HEK293 (cell line): ENCODE measurements at regions not wholly inside any gene's neighbourhood (a gene's known extent, or its start where the extent isn't known, plus 50 kb on each side); places are given as distances from the start of the nearest gene placed in this dataset.

ENCODE experiments used
- CTCF ChIA-PET: fragments of 350-600 bp; formaldehyde crosslinking; extraction: SDS; loops from one replicate; lab custom pipeline; 2021; ENCODE audit warnings: antibody characterized with exemption; lab: Yijun Ruan, JAX
- POLR2A ChIA-PET: fragments of 300-600 bp; formaldehyde crosslinking; extraction: SDS; loops from one replicate; lab custom pipeline; 2020; ENCODE audit warnings: antibody characterized with exemption, inconsistent platforms; lab: Yijun Ruan, JAX
- H3K27ac ChIP-seq: fragments of 200-500 bp; sonication (Bioruptor generic); 2 replicates; pipeline ENCODE4 v1.5.1; 2014; ENCODE audit warnings: low read depth, low read length, control low read depth, inconsistent platforms; ENCODE audit errors: extremely low read depth
- H3K36me3 ChIP-seq, 2 experiments: fragments of 200-500 bp in 1 of 2; sonication (Bioruptor generic) in 1 of 2; 1 replicate in 1 of 2; 2 replicates in 1 of 2; pipeline ENCODE4 v1.5.1; 2014 to 2017; ENCODE audit warnings: inconsistent platforms in 2 of 2, low read length in 2 of 2; ENCODE audit not compliant: control insufficient read depth in 2 of 2, insufficient read depth in 1 of 2
- H3K4me1 ChIP-seq: fragments of 200-500 bp; sonication (Bioruptor generic); 2 replicates; pipeline ENCODE4 v1.5.1; 2014; ENCODE audit warnings: mild to moderate bottlenecking, low read length, inconsistent platforms; ENCODE audit not compliant: control insufficient read depth, insufficient read depth
- H3K4me3 ChIP-seq: 2 replicates; pipeline ENCODE4 v1.5.1; 2011; ENCODE audit warnings: low read depth, mild to moderate bottlenecking, control low read depth, low read length, moderate library complexity
- H3K9me3 ChIP-seq: fragments of 200-500 bp; sonication (Bioruptor generic); 2 replicates; pipeline ENCODE4 v1.5.1; 2014; ENCODE audit warnings: low read depth, low read length, inconsistent platforms; ENCODE audit not compliant: control insufficient read depth, insufficient read depth
- BCL11B ChIP-seq: fragments of 450-650 bp; formaldehyde crosslinking; IDR thresholded peaks from 2 replicates; pipeline ENCODE4 v1.5.1; 2016; ENCODE audit warnings: low read depth, missing biosample characterization, missing genetic modification characterization
- BCL6B ChIP-seq: fragments of 450-650 bp; formaldehyde crosslinking; IDR thresholded peaks from 2 replicates; pipeline ENCODE4 v1.5.1; 2017; ENCODE audit warnings: missing biosample characterization, missing genetic modification characterization
- CTCF ChIP-seq: fragments of 450-650 bp; formaldehyde crosslinking; IDR thresholded peaks from 2 replicates; pipeline ENCODE4 v1.5.1; 2016; ENCODE audit warnings: missing biosample characterization, missing genetic modification characterization
- GLI2 ChIP-seq: fragments of 450-650 bp; formaldehyde crosslinking; IDR thresholded peaks from 2 replicates; pipeline ENCODE4; 2017; ENCODE audit warnings: missing biosample characterization, missing genetic modification characterization, low read depth, borderline replicate concordance
- HIC1 ChIP-seq: fragments of 450-650 bp; formaldehyde crosslinking; IDR thresholded peaks from 2 replicates; pipeline ENCODE4 v1.5.1; 2016; ENCODE audit warnings: missing biosample characterization, missing genetic modification characterization
- HOXA7 ChIP-seq: sonication (generic); formaldehyde crosslinking; IDR thresholded peaks from 2 replicates; pipeline ENCODE4 v1.8.1; 2022; ENCODE audit warnings: missing genetic modification reagents, borderline replicate concordance
- RBAK ChIP-seq: fragments of 450-650 bp; formaldehyde crosslinking; IDR thresholded peaks from 2 replicates; pipeline ENCODE4 v1.5.1; 2016; ENCODE audit warnings: missing biosample characterization, missing genetic modification characterization
- REPIN1 ChIP-seq: fragments of 450-650 bp; formaldehyde crosslinking; IDR thresholded peaks from 2 replicates; pipeline ENCODE4 v1.5.1; 2017; ENCODE audit warnings: missing biosample characterization, missing genetic modification characterization, low read depth
- YY2 ChIP-seq: fragments of 450-650 bp; formaldehyde crosslinking; IDR thresholded peaks from 2 replicates; pipeline ENCODE4 v1.5.1; 2016; ENCODE audit warnings: missing biosample characterization, missing genetic modification characterization
- ZFP3 ChIP-seq: fragments of 450-650 bp; formaldehyde crosslinking; IDR thresholded peaks from 2 replicates; pipeline ENCODE4 v1.5.1; 2016; ENCODE audit warnings: low read depth, missing biosample characterization, missing genetic modification characterization
- ZIC2 ChIP-seq: fragments of 450-650 bp; formaldehyde crosslinking; IDR thresholded peaks from 2 replicates; pipeline ENCODE4 v1.5.1; 2016; ENCODE audit warnings: missing biosample characterization, missing genetic modification characterization
- ZNF114 ChIP-seq: fragments of 450-650 bp; formaldehyde crosslinking; IDR thresholded peaks from 2 replicates; pipeline ENCODE4 v1.5.0; 2017; ENCODE audit warnings: missing biosample characterization, missing genetic modification characterization
- ZNF16 ChIP-seq: fragments of 450-650 bp; formaldehyde crosslinking; IDR thresholded peaks from 2 replicates; pipeline ENCODE4 v1.5.1; 2016; ENCODE audit warnings: low read depth, missing biosample characterization, missing genetic modification characterization
- ZNF211 ChIP-seq: fragments of 450-650 bp; formaldehyde crosslinking; IDR thresholded peaks from 2 replicates; pipeline ENCODE4 v1.5.1; 2016; ENCODE audit warnings: low read depth, missing biosample characterization, missing genetic modification characterization
- ZNF37A ChIP-seq: fragments of 450-650 bp; IDR thresholded peaks from 2 replicates; pipeline ENCODE4 v1.5.1; 2018; ENCODE audit warnings: missing biosample characterization, missing genetic modification characterization
- ZNF404 ChIP-seq: fragments of 450-650 bp; formaldehyde crosslinking; IDR thresholded peaks from 2 replicates; pipeline ENCODE4 v1.5.1; 2017; ENCODE audit warnings: missing biosample characterization, missing genetic modification characterization
- ZNF600 ChIP-seq: fragments of 450-650 bp; formaldehyde crosslinking; IDR thresholded peaks from 2 replicates; pipeline ENCODE4 v1.5.1; 2016; ENCODE audit warnings: missing biosample characterization, missing genetic modification characterization
- ZNF623 ChIP-seq: fragments of 450-650 bp; formaldehyde crosslinking; IDR thresholded peaks from 2 replicates; pipeline ENCODE4 v1.5.1; 2016; ENCODE audit warnings: missing biosample characterization, missing genetic modification characterization
- ZNF768 ChIP-seq: fragments of 450-650 bp; formaldehyde crosslinking; IDR thresholded peaks from 2 replicates; pipeline ENCODE4 v1.5.1; 2018; ENCODE audit warnings: missing biosample characterization, mild to moderate bottlenecking, missing genetic modification characterization
- ZNF837 ChIP-seq: fragments of 450-650 bp; formaldehyde crosslinking; IDR thresholded peaks from 2 replicates; pipeline ENCODE4 v1.5.1; 2016; ENCODE audit warnings: missing biosample characterization, missing genetic modification characterization
- ZSCAN16 ChIP-seq: fragments of 450-650 bp; formaldehyde crosslinking; IDR thresholded peaks from 2 replicates; pipeline ENCODE4 v1.5.1; 2016; ENCODE audit warnings: missing biosample characterization, missing genetic modification characterization
- TF ChIP-seq, protein P1 (sequence below): fragments of 450-650 bp; formaldehyde crosslinking; IDR thresholded peaks from 2 replicates; pipeline ENCODE4 v1.5.1; 2016; ENCODE audit warnings: missing biosample characterization, missing genetic modification characterization, borderline replicate concordance
- TF ChIP-seq, protein P2 (sequence below): fragments of 450-650 bp; formaldehyde crosslinking; IDR thresholded peaks from 2 replicates; pipeline ENCODE4 v1.5.1; 2016; ENCODE audit warnings: missing biosample characterization, missing genetic modification characterization

DNA sequence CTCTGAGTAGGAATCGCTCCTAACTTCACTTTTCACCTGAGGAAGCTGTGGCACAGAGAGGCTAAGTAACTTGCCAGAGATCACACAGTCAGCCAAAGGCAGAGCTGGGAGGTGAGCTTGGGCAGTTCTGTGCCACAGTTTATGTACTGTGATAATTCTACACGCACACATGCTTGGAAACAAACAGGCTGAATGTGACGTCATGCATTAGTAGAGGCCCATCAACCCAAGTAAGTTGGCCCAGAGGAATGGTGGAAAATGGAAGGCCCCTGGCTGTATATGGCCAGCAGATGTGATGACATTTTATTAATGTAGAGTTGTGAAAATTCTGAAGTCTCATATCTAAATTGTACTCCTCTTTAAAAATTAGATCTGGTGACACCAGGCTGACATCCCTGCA lies 394.0 kb downstream of the MIAT start:
- Histone ChIP-seq H3K9me3 (no peaks in the 10 kb centered on the region), H3K4me1 (no peaks in the 10 kb centered on the region), H3K27ac (no peak overlapping the region), H3K4me3 (no peak overlapping the region), H3K36me3 (no peaks in the 10 kb centered on the region)
- CTCF ChIA-PET = no interaction called here
- POLR2A ChIA-PET = no interaction called here
- TF ChIP-seq ZNF37A (tag by site-specific recombination) (no peak), ZNF837 (no peak), ZNF600 (tag by site-specific recombination) (no peak), ZNF16 (tag by site-specific recombination) (no peak), ZNF768 (tag by site-specific recombination) (0 out of 2 replicates have a peak, but pooled peaks have one; percentile 4)

- no peaks in the 10 kb centered on the region for H3K4me1 ChIP-seq
- CTCF ChIA-PET = no interaction called here
Measured at GRCh38 chr22:27057717-27058116, 400.3 kb downstream of the MIAT start.

GRCh38 chr22:27060190-27060589 lies 402.8 kb downstream of the MIAT start:
- POLR2A ChIA-PET = no interaction called here
- H3K4me3 ChIP-seq = no peak overlapping the region
- no peaks in the 10 kb centered on the region for H3K9me3 ChIP-seq
- CTCF ChIA-PET = interaction anchor here (1.0 kb wide), 1 partner anchor 345 kb away, joined by 3 read pairs; no protein-coding TSS in a partner anchor
- H3K4me1 ChIP-seq = peaks cover 2% of the 10 kb centered on the region; the same call in 1 of the 2 replicates
- no peak overlapping the region for H3K27ac ChIP-seq
- H3K36me3 ChIP-seq = no peaks in the 10 kb centered on the region
- no peak for TF ChIP-seq ZNF623 (tag by site-specific recombination)
- TF ChIP-seq, protein P1, sequence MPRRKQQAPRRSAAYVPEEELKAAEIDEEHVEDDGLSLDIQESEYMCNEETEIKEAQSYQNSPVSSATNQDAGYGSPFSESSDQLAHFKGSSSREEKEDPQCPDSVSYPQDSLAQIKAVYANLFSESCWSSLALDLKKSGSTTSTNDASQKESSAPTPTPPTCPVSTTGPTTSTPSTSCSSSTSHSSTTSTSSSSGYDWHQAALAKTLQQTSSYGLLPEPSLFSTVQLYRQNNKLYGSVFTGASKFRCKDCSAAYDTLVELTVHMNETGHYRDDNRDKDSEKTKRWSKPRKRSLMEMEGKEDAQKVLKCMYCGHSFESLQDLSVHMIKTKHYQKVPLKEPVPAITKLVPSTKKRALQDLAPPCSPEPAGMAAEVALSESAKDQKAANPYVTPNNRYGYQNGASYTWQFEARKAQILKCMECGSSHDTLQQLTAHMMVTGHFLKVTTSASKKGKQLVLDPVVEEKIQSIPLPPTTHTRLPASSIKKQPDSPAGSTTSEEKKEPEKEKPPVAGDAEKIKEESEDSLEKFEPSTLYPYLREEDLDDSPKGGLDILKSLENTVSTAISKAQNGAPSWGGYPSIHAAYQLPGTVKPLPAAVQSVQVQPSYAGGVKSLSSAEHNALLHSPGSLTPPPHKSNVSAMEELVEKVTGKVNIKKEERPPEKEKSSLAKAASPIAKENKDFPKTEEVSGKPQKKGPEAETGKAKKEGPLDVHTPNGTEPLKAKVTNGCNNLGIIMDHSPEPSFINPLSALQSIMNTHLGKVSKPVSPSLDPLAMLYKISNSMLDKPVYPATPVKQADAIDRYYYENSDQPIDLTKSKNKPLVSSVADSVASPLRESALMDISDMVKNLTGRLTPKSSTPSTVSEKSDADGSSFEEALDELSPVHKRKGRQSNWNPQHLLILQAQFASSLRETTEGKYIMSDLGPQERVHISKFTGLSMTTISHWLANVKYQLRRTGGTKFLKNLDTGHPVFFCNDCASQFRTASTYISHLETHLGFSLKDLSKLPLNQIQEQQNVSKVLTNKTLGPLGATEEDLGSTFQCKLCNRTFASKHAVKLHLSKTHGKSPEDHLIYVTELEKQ (tag by site-specific recombination) = no peak
- TF ChIP-seq ZSCAN16 = no peak
- TF ChIP-seq REPIN1 (tag by site-specific recombination) = no peak
- no peak for TF ChIP-seq BCL11B (tag by site-specific recombination)
- no peak for TF ChIP-seq ZNF211 (tag by site-specific recombination)
- no peak for TF ChIP-seq RBAK (tag by site-specific recombination)
- no peak for TF ChIP-seq HOXA7 (CRISPR knock-in tag)
- TF ChIP-seq BCL6B (tag by site-specific recombination) = no peak
- no peak for TF ChIP-seq ZNF114 (tag by site-specific recombination)
- no peak for TF ChIP-seq ZFP3 (tag by site-specific recombination)
- TF ChIP-seq ZNF404 = no peak
- no peak for TF ChIP-seq CTCF (tag by site-specific recombination)
- TF ChIP-seq, protein P2, sequence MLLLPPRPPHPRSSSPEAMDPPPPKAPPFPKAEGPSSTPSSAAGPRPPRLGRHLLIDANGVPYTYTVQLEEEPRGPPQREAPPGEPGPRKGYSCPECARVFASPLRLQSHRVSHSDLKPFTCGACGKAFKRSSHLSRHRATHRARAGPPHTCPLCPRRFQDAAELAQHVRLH (tag by site-specific recombination) = no peak
- TF ChIP-seq GLI2 (tag by site-specific recombination) = no peak

More at GRCh38 chr22:27057717-27058116, 400.3 kb downstream of the MIAT start:
- H3K9me3 ChIP-seq = no peaks in the 10 kb centered on the region
- H3K4me3 ChIP-seq = no peak overlapping the region
- no peak overlapping the region for H3K27ac ChIP-seq
- peak; percentile 41 for TF ChIP-seq ZIC2 (tag by site-specific recombination)
- no peak for TF ChIP-seq HIC1 (tag by site-specific recombination)
- no peak for TF ChIP-seq YY2 (tag by site-specific recombination)
- H3K36me3 ChIP-seq = no peaks in the 10 kb centered on the region
- POLR2A ChIA-PET = no interaction called here
